ENCODE measurements at regions not wholly inside any gene's neighbourhood (a gene's known extent, or its start where the extent isn't known, plus 50 kb on each side); places are given as distances from the start of the nearest gene placed in this dataset.
"Not testable (repeated sequence)": the region's sequence is repeated elsewhere in the genome, so short reads cannot be mapped to it uniquely, and the experiment has no call there.

- no peak for DNase-seq
These were observed 200.1 kb upstream of the HEY2 start for GRCh38 chr6:125549202-125549884.

GRCh38 chr6:125550892-125551291, 198.5 kb upstream of the HEY2 start:
- DNase-seq, result no peak

DNA sequence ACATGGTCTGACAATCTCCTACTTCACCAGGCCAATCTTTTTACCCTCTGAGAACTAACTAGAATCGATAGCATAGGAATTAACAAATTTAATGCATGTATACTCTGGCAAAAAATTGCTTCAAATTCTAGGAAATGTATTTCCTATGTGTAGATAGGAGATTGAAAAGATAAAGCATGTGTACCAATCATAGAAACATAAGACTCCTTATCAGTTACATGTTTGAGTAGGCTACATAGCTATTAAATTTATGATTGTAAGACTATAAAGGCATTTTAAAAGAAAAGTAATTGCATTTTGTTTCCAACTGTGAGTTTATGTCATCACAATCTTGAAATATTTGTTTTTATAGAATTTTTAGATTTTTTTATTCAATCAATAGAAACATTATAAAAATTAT, 196.6 kb upstream of the HEY2 start:
- no peak for DNase-seq

DNA sequence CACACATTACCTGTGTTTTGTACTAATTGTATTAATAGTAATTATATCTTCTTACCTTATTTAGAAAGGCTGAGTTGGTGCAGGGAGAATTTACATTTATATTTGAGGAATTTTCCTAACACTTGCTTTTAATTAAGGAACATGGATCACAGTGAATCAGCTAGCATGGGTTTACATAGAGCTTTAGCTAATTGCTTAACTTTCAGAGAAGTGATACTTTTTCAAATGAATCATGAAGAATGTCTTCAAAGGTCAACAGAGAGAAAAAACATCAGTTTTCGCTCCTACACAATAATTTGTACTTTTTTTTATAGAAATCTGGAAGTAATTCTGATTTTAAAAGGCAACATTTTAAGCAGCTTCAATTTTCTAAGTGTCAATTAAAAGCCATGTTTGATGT, 195.0 kb upstream of the HEY2 start:
- peak; percentile 15 for DNase-seq

DNA sequence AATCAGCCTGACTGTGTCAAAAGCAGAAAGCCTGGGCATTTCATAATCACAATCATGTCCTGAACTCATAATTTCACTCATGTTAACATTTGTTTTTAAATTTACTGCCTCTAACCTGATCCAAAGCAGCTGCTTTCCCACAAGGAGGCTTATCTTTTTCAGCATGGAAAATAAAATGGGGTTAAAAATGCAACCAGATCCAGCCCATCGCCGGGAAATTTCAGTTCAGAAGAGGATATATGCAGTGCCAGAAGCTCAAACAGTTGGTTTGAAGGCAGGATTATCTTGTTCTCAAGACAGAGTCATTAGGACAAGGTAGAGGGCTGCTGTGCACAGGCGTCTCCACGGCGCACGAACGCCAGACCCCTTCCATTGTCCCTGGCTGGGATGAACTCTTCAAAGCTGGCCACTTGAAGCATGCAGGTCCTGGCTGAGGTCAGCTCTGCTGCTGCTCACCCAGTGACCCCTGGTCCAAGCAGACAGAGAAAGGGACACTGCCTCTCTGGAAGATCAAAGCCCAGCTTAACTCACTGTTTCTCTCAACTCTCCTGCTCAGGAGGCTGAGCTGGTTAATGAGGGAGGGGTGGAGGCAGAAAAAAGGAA, 191.1 kb upstream of the HEY2 start:
- no peak for DNase-seq

DNA sequence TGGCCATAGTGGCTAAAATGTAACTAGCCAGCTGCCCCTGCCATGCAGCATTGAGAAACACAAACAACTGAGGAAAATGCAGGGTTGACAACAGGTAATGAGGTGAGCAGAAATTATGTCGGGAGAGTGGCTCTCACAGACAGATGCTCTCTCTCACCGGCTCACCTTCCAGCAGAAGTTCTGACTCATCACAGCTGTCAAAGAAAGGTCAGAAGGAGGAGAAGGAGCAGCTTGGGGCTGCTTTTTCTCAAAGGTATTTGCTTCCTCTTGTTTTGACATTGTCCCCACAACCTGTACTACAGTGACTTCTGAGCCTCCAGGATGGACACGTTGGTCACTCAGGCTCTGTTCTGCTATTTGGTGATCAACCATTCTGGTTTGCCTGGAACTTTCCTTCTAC, 190.5 kb upstream of the HEY2 start:
- no peak for DNase-seq

GRCh38 chr6:125562156-125562555, 187.3 kb upstream of the HEY2 start:
- DNase-seq, result no peak

DNA sequence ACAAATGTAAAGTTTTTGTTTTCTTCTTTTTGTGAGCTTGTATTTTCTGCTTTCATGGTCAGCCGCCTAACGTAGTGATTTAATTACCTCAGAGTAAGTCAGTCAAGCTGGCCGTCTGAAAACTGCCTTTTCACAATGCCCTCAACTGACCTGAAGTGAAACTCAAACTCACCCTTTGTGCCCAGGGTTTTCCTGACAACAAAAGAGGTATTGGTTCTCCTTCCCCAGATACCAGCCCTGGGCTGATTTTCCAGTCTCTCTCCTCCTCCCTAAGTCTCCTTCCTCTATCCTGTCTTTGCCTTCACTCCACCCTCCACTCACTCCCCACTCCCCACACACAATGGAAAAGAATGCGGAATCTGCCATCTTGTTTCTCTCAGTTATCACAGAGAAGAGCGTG, 184.5 kb upstream of the HEY2 start:
- no peak for DNase-seq

- DNase-seq, result no peak
These were observed 182.0 kb upstream of the HEY2 start for GRCh38 chr6:125567407-125567806.

GRCh38 chr6:125568609-125569008, 180.8 kb upstream of the HEY2 start:
- DNase-seq, result no peak

- DNase-seq, result no peak
These were observed 178.9 kb upstream of the HEY2 start for GRCh38 chr6:125570526-125570925.

DNA sequence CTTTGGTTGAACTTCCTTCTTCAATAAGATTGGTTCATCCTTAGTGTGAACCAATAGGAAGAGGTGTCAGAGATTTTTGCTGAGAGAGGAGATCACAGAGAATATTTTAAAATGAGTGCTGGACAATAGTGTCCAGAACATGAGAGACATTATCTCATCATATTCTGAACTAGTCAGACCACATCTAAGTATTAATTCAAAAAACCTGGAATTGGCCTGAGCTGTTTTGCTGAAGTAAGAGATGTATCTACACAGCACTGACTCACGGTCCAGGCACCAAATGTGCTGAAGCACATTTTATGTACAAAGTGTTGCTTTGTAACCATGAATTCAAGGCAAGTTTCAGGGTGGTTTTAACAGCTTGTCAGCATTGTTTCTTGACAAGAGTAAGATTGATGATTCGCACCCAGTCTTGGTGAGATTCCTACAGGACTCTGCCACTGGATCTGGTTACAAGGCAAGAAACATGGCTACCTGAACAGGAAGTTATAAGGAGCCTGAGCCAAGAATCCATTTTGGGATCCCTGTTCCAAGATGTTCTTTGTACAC, 178.2 kb upstream of the HEY2 start:
- no peak for DNase-seq

- DNase-seq, result no peak
These were observed 174.8 kb upstream of the HEY2 start for GRCh38 chr6:125574604-125575003.

DNA sequence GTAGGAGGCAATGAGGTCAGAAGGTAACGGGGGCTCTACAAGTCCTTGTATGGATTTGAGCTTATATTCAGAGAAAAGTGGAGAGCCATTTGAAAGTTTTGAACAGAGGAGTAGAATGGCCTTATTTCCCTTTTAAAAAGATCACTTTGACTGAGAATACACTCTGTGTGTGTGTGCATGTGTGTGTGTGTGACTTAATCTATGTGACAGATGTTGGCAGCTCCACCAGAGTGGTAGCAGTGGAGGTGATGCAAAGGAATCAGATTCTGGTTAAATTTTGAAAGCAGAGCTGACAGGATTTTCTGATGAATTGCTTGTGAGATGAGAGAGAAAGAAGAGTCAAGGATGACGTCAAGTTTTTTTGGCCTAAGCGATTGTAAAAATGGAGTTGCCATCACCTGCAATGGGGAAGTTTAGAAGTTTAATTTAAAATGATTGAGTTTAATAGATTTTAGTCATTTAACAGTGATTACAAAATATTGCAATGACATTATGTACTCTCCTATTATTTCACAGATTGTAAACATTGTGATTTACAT, 172.2 kb upstream of the HEY2 start:
- no peak for DNase-seq

DNA sequence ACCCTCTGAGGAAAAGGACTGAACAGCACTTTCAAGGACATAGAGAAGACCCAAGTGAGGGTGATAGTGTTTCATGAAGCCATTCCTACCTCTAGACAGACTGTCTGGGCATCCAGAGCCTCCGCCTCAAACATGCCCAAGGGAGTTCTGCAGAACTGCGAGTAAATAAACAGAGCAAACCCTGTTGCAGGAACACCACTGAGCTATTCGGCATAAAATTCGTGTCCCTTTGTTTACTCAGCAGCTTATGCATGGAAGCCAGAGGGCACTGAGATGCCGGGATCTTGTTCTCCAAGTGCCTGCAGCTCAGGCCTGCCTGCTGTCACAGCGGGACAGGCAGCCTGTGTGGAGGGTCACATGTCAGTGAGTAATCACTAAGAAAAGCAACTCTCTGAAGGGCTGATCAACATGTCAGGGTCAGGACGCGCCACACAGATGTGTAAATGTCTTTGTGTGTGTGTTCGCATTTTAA, 164.9 kb upstream of the HEY2 start:
- peak; percentile 74 for DNase-seq

- DNase-seq, result no peak
These were observed 164.0 kb upstream of the HEY2 start for GRCh38 chr6:125585470-125585869.

DNA sequence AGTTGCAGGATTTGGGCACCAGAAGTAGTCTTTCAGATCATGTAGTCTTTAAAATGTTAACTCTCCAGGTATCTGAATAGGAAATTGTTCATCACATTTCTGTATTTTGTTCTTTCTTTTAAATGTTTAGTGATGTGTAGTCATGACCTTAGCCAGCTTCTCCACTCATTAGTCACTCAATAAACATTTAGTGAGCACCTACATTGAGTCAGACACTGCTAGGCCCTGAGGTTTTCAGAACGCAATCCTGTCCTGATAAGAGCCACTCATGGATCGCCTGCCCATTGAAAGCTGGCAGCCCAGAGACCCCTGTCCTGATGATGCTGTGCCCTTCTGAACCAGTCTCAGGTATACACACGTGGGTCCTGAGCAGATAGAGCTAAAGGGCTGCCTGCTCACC, 163.4 kb upstream of the HEY2 start:
- peak; percentile 21 for DNase-seq

DNA sequence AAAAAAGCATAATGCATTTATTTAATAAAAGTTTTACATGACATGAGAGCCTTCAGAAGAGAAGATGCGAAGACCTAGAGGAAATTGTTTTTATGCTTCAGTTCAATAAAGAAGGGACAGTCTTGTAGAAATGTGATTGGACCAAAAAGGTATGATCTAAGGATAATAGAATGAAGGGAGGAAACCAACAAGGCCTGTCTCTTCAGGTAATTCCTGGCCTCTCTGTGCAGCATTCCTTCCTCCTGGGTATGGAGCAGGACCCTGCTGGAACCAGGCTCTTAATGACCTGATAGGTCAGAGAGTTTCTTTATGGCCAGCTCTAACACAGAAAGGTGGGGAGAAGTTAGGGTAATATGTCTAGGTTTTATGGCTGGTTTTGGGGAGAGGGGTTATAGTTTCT, 162.8 kb upstream of the HEY2 start:
- no peak for DNase-seq

- DNase-seq, result peak; percentile 15
These were observed 161.5 kb upstream of the HEY2 start for GRCh38 chr6:125587666-125588632.

GRCh38 chr6:125591796-125592195, 157.6 kb upstream of the HEY2 start:
- DNase-seq, result not testable (repeated sequence)

- no peak for DNase-seq
These were observed 155.7 kb upstream of the HEY2 start for GRCh38 chr6:125593746-125594145.

GRCh38 chr6:125596020-125596419, 153.4 kb upstream of the HEY2 start:
- no peak for DNase-seq

All from fibroblast of skin of scalp (primary cell).